H1 (cell line): ENCODE measurements at regions not wholly inside any gene's neighbourhood (a gene's known extent, or its start where the extent isn't known, plus 50 kb on each side); places are given as distances from the start of the nearest gene placed in this dataset.

Experiments used
- CBX5 ChIP-seq: fragments of 300-800, 300-1000 bp; sonication (generic); IDR thresholded peaks from 2 replicates; pipeline ENCODE4 v1.7.1; 2016; ENCODE audit warnings: antibody characterized with exemption, low read length, low read depth
- CTCF ChIP-seq, 3 experiments: IDR thresholded peaks; 1 replicate in 2 of 3; 2 replicates in 1 of 3; pipeline versions ENCODE4 v1.5.1 to v1.6.1; 2011; ENCODE audit warnings: low read length in 3 of 3, mild to moderate bottlenecking in 3 of 3, inconsistent platforms in 2 of 3, low read depth in 1 of 3, moderate library complexity in 1 of 3; ENCODE audit not compliant: insufficient read depth in 1 of 3; ENCODE audit errors: control extremely low read depth in 1 of 3
- EZH2 ChIP-seq: fragments of 200-600 bp; sonication (generic); IDR thresholded peaks from 2 replicates; pipeline ENCODE4 v1.7.1; 2012; ENCODE audit warnings: low read depth, mild to moderate bottlenecking, moderate library complexity, low read length, inconsistent platforms; ENCODE audit not compliant: severe bottlenecking
- JUN ChIP-seq: IDR thresholded peaks from 2 replicates; pipeline ENCODE4 v1.6.1; 2011; ENCODE audit warnings: low read depth, mild to moderate bottlenecking, improper control_type of control experiment, low read length
- PHF8 ChIP-seq: fragments of 200-600 bp; sonication (generic); conservative IDR thresholded peaks from 2 replicates; pipeline ENCODE4 v1.7.1; 2012; ENCODE audit warnings: low read depth, mild to moderate bottlenecking, inconsistent platforms, low read length, moderate library complexity
- POLR2A ChIP-seq, 2 experiments: IDR thresholded peaks; 1 replicate in 1 of 2; 2 replicates in 1 of 2; pipeline ENCODE4 v1.6.1; 2011; ENCODE audit warnings: low read depth in 2 of 2, low read length in 2 of 2, mild to moderate bottlenecking in 2 of 2; ENCODE audit errors: control extremely low read depth in 1 of 2

DNA sequence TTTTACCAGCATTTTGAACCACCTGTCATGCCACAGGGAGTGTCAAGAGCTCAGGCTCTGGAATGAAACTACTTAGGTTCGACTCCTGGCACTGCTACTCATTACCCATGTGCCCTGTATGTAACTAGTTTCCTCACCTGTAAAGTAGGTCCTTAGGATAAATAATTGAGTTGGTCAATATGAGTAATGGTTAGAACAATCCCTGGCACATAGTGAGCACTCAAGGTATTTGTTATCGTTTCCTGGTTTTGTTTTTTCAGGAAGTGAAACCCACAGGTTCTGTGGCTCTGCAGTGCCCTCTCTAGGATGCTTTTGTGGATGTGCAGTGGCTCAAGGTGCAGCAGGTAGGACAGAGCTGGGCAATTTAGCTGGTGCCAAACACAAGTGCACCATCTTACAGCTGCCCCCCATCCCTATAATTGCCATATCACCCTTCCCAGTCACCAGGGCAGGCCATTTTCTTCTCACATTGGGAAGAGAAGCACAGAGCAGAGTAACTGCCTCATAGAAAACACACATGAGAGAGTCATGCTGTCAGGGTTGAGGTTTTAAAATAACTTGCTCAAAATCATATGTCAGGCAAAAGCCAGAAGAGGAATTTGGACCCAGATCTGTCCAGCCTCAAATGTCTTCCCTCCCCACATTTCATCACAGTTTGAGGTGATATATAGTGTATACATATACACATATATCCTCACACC lies 297.5 kb downstream of the RPAP3 start:
- TF ChIP-seq CBX5, result no peak
- no peak for TF ChIP-seq PHF8
- no peak for TF ChIP-seq POLR2A (IDR thresholded peaks at IDR 0.05; ENCODE audit: control extremely low read depth in 1 of 2, low read depth in 2 of 2, low read length in 2 of 2)
- TF ChIP-seq CTCF (IDR thresholded peaks at IDR 0.05; ENCODE audit: control extremely low read depth in 1 of 3, insufficient read depth in 1 of 3, low read depth in 1 of 3, low read length in 3 of 3), result peak; percentile 55 to 77 (median 63)
- no peak for TF ChIP-seq JUN
- TF ChIP-seq EZH2, result no peak
